ENCODE measurements at regions not wholly inside any gene's neighbourhood (a gene's known extent, or its start where the extent isn't known, plus 50 kb on each side); places are given as distances from the start of the nearest gene placed in this dataset.
A peak's percentile ranks its signal among the peaks of the same experiment; 100 is the strongest.
"Not testable (repeated sequence)": the region's sequence is repeated elsewhere in the genome, so short reads cannot be mapped to it uniquely, and the experiment has no call there.

GRCh38 chr14:106810168-106810567 lies 1283.8 kb downstream of the TMEM121 start:
- TF ChIP-seq CTCF (IDR thresholded peaks at IDR 0.05; ENCODE audit: insufficient read depth, low read depth, low read length, missing control alignments) = peak; percentile 19
- DNase-seq (ENCODE audit: low read depth); H3K4me3 ChIP-seq (ENCODE audit: low read depth, low read length): not testable (repeated sequence)

GRCh38 chr14:106811162-106811561 lies 1284.8 kb downstream of the TMEM121 start:
- DNase-seq (ENCODE audit: low read depth) = no peak
- no peak for TF ChIP-seq CTCF (IDR thresholded peaks at IDR 0.05; ENCODE audit: insufficient read depth, low read depth, low read length, missing control alignments)
- no peak overlapping the region for H3K4me3 ChIP-seq (ENCODE audit: low read depth, low read length)

GRCh38 chr14:106812788-106813476 lies 1286.5 kb downstream of the TMEM121 start:
- H3K4me3 ChIP-seq (ENCODE audit: low read depth, low read length) = no peak overlapping the region
- no peak for TF ChIP-seq CTCF (IDR thresholded peaks at IDR 0.05; ENCODE audit: insufficient read depth, low read depth, low read length, missing control alignments)
- DNase-seq (ENCODE audit: low read depth) = no peak

GRCh38 chr14:106813477-106813823 lies 1287.1 kb downstream of the TMEM121 start:
- no peak overlapping the region for H3K4me3 ChIP-seq (ENCODE audit: low read depth, low read length)
- no peak for TF ChIP-seq CTCF (IDR thresholded peaks at IDR 0.05; ENCODE audit: insufficient read depth, low read depth, low read length, missing control alignments)
- no peak for DNase-seq (ENCODE audit: low read depth)

GRCh38 chr14:106820119-106820518 lies 1293.7 kb downstream of the TMEM121 start:
- TF ChIP-seq CTCF (IDR thresholded peaks at IDR 0.05; ENCODE audit: insufficient read depth, low read depth, low read length, missing control alignments) = no peak
- DNase-seq (ENCODE audit: low read depth) = no peak
- H3K4me3 ChIP-seq (ENCODE audit: low read depth, low read length) = no peak overlapping the region

- peak; percentile 29 for DNase-seq (ENCODE audit: low read depth)
- no peak for TF ChIP-seq CTCF (IDR thresholded peaks at IDR 0.05; ENCODE audit: insufficient read depth, low read depth, low read length, missing control alignments)
- peak overlapping the region; percentile 72 for H3K4me3 ChIP-seq (ENCODE audit: low read depth, low read length)
Observed at GRCh38 chr14:106821119-106821518, 1294.7 kb downstream of the TMEM121 start.

- DNase-seq (ENCODE audit: low read depth) = peak; percentile 70
- no peak for TF ChIP-seq CTCF (IDR thresholded peaks at IDR 0.05; ENCODE audit: insufficient read depth, low read depth, low read length, missing control alignments)
- peak overlapping the region; percentile 72 for H3K4me3 ChIP-seq (ENCODE audit: low read depth, low read length)
Observed at GRCh38 chr14:106822905-106823304, 1296.5 kb downstream of the TMEM121 start.
